GM12878 (cell line): ENCODE measurements at regions not wholly inside any gene's neighbourhood (a gene's known extent, or its start where the extent isn't known, plus 50 kb on each side); places are given as distances from the start of the nearest gene placed in this dataset.

Experiments
- ATAC-seq: fragments of 200-7000 bp; cut with Tn5 transposase; 3 replicates; pipeline ENCODE4 v1.9.1; 2020; ENCODE audit warnings: mild to moderate bottlenecking, moderate library complexity
- BruUV-seq: library from RNA; stranded (reverse); fragments of 400-500 nt; replicated peaks from 2 replicates; lab custom pipeline; 2021; lab: Mats Ljungman, UMichigan
- CTCF ChIA-PET: fragments of 300-600 bp; sonication (Branson Sonifier 250); formaldehyde crosslinking; extraction: SDS; loops from one replicate; lab custom pipeline; 2021; ENCODE audit warnings: inconsistent platforms; lab: Yijun Ruan, JAX
- POLR2A ChIA-PET: fragments of 350-600 bp; formaldehyde crosslinking; extraction: SDS; loops from one replicate; lab custom pipeline; 2021; ENCODE audit warnings: inconsistent platforms; lab: Charles Lee
- RAD21 ChIA-PET: fragments of 300-600 bp; sonication (Branson Sonifier 250); formaldehyde crosslinking; loops from one replicate; lab custom pipeline; 2023; ENCODE audit warnings: antibody characterized with exemption; ENCODE audit not compliant: unreplicated experiment; lab: Charles Lee
- SMC1A ChIA-PET: fragments of 300-600 bp; sonication (Branson Sonifier 250); formaldehyde crosslinking; loops from one replicate; lab custom pipeline; 2023; ENCODE audit not compliant: unreplicated experiment, uncharacterized antibody; lab: Charles Lee
- DNase-seq: peaks from one replicate; pipeline ENCODE4 v3.0.0-alpha.2; 2011; ENCODE audit warnings: low read depth, low spot score
- FAIRE-seq: peaks from 3 replicates; lab custom pipeline; 2011; peaks lifted over from hg19 to GRCh38; lab: Jason Lieb, UNC
- H2AFZ ChIP-seq: 2 replicates; pipeline ENCODE4 v1.6.0; 2011; ENCODE audit warnings: low read depth, low read length, control low read depth; ENCODE audit not compliant: control insufficient read depth
- H3K27ac ChIP-seq: 2 replicates; pipeline ENCODE4 v1.5.1; 2011; ENCODE audit warnings: control low read depth; ENCODE audit not compliant: control insufficient read depth, insufficient read depth
- H3K27me3 ChIP-seq, 2 experiments: replicated peaks in 1 of 2; 2 replicates each; pipeline versions ENCODE4 v1.6.0 to v1.6.1; 2011; ENCODE audit warnings: low read length in 1 of 2; ENCODE audit not compliant: control insufficient read depth in 2 of 2, insufficient read depth in 2 of 2
- H3K36me3 ChIP-seq, 2 experiments: 2 replicates each; pipeline ENCODE4 v1.5.1; 2011; ENCODE audit warnings: low read length in 1 of 2; ENCODE audit not compliant: control insufficient read depth in 2 of 2, insufficient read depth in 2 of 2
- H3K4me1 ChIP-seq: 2 replicates; pipeline ENCODE4 v1.6.1; 2011; ENCODE audit warnings: mild to moderate bottlenecking, low read length, moderate library complexity, mixed read lengths; ENCODE audit not compliant: control insufficient read depth, insufficient read depth
- H3K4me2 ChIP-seq: 2 replicates; pipeline ENCODE4 v1.6.0; 2011; ENCODE audit warnings: control low read depth; ENCODE audit not compliant: control insufficient read depth, insufficient read depth
- H3K4me3 ChIP-seq: fragments of 200-600 bp; sonication (generic); 2 replicates; pipeline ENCODE4 v1.5.1; 2016
- H3K79me2 ChIP-seq: 2 replicates; pipeline ENCODE4 v1.6.0; 2011; ENCODE audit warnings: low read length; ENCODE audit not compliant: control insufficient read depth, insufficient read depth
- H3K9ac ChIP-seq: 2 replicates; pipeline ENCODE4 v1.8.0; 2011; ENCODE audit warnings: low read length, control low read depth, mixed read lengths; ENCODE audit not compliant: control insufficient read depth, insufficient read depth
- H3K9me3 ChIP-seq: replicated peaks from 3 replicates; pipeline ENCODE4 v1.5.1; 2011; ENCODE audit warnings: mild to moderate bottlenecking, low read length; ENCODE audit not compliant: control insufficient read depth, insufficient read depth
- H4K20me1 ChIP-seq: 2 replicates; pipeline ENCODE4 v1.6.0; 2011; ENCODE audit not compliant: control insufficient read depth, insufficient read depth
- ASH2L ChIP-seq: fragments of 300-600, 200-600 bp; sonication (generic); IDR thresholded peaks from 2 replicates; pipeline ENCODE4 v1.6.1; 2017; ENCODE audit warnings: low read depth, mild to moderate bottlenecking, borderline replicate concordance
- BMI1 ChIP-seq: fragments of 450-650 bp; IDR thresholded peaks from 2 replicates; pipeline ENCODE4 v1.6.1; 2016; ENCODE audit warnings: mild to moderate bottlenecking, moderate library complexity, borderline replicate concordance
- CBFB ChIP-seq: IDR thresholded peaks from 2 replicates; pipeline ENCODE4 v1.6.1; 2016; ENCODE audit warnings: antibody characterized with exemption, low read depth
- FOXM1 ChIP-seq: IDR thresholded peaks from 2 replicates; pipeline ENCODE4 v1.6.1; 2012; ENCODE audit warnings: low read depth, mild to moderate bottlenecking, inconsistent platforms, low read length, moderate library complexity
- MAX ChIP-seq: IDR thresholded peaks from 2 replicates; pipeline ENCODE4 v1.6.1; 2012; ENCODE audit warnings: low read depth, low read length, improper control_type of control experiment
- NBN ChIP-seq: fragments of 450-650 bp; IDR thresholded peaks from 2 replicates; pipeline ENCODE4 v1.6.1; 2016
- NR2F1 ChIP-seq: fragments of 450-650 bp; conservative IDR thresholded peaks from 2 replicates; pipeline ENCODE4 v1.6.1; 2017; ENCODE audit warnings: mild to moderate bottlenecking
- PML ChIP-seq: IDR thresholded peaks from 2 replicates; pipeline ENCODE4 v1.6.1; 2012; ENCODE audit warnings: low read length, inconsistent platforms
- SPI1 ChIP-seq: IDR thresholded peaks from 2 replicates; pipeline ENCODE4 v1.6.1; 2011; ENCODE audit warnings: low read depth, mild to moderate bottlenecking, low read length, moderate library complexity, borderline replicate concordance; ENCODE audit not compliant: insufficient read depth
- SREBF2 ChIP-seq: IDR thresholded peaks from 2 replicates; pipeline ENCODE4 v1.6.1; 2012; ENCODE audit warnings: mild to moderate bottlenecking, low read length
- STAT1 ChIP-seq: fragments of 450-650 bp; conservative IDR thresholded peaks from 2 replicates; pipeline ENCODE4 v1.6.1; 2014; ENCODE audit warnings: antibody characterized with exemption, mild to moderate bottlenecking
- WRNIP1 ChIP-seq: IDR thresholded peaks from 2 replicates; pipeline ENCODE4 v1.6.1; 2011; ENCODE audit warnings: low read depth, low read length, improper control_type of control experiment, borderline replicate concordance
- ZNF384 ChIP-seq: IDR thresholded peaks from 2 replicates; pipeline ENCODE4 v1.6.1; 2012; ENCODE audit warnings: low read depth, mild to moderate bottlenecking, low read length, improper control_type of control experiment, borderline replicate concordance
- ZNF622 ChIP-seq: fragments of 450-650 bp; IDR thresholded peaks from 2 replicates; pipeline ENCODE4 v1.6.1; 2017; ENCODE audit warnings: mild to moderate bottlenecking, inconsistent platforms
- WGBS: methylation state at CpG from one replicate; pipeline ENCODE4 v1.1.6; 2016; ENCODE audit warnings: low lambda C conversion rate; ENCODE audit not compliant: insufficient replicate concordance, insufficient coverage; ENCODE audit errors: missing lambda C conversion rate; 5-methylcytosine and 5-hydroxymethylcytosine counted together
- in situ Hi-C: fragments of 300-500 bp; cut with MboI; formaldehyde crosslinking; loops from 9 replicates; pipeline ENCODE4 v1.14.3; 2018; ENCODE audit warnings: mixed read lengths
- intact Hi-C: fragments of 100-400 bp; cut with micrococcal nuclease; formaldehyde crosslinking; loops from one replicate; pipeline ENCODE4 v1.14.2; 2022; ENCODE audit not compliant: unreplicated experiment
- TF ChIP-seq, protein P1 (sequence below): IDR thresholded peaks from 2 replicates; pipeline ENCODE4 v1.6.1; 2011; ENCODE audit warnings: borderline replicate concordance, low read depth, mild to moderate bottlenecking, moderate library complexity, mixed read lengths, low read length; ENCODE audit not compliant: insufficient read depth; ENCODE audit errors: extremely low read length

DNA sequence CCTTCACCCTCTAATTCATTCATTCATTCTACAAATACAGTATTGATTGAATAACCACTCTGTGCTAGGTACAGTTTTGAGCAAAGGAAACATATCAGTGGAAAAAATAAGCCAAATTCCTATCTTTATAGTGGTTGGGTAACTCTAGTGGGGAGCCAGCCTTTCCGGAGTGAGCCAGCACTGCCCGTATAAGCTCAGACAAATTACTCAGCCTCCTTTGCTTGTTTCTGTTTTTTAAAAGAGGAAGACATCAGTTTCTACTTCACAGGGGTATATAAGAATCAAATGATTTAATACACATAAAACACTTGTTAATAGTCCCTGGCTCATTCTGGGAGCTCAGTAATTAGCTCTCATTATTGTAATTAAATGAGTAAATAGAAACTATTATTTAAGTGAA is 238.2 kb upstream of the MAD2L1 start (continued):
- TF ChIP-seq CBFB, result no peak
- TF ChIP-seq STAT1, result no peak
- TF ChIP-seq, all 136 proteins: peak for 0

DNA sequence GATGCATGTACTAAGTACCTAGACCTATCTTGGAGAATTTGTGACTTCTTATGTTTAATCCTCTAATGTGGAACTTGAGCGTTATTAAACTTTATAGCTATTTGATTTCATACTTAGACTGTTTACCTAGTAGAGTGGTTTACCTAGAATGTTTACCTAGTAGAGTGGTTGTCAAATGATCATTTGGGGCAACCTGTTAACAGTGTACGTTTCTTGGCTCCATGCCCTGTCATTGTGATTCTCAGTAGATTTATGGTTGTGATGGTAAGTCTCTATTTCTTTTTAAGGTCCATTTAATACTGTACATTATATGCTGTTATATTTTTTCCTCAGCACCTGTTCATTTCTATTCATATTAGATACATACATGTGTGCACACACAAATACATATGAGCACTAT is 233.0 kb upstream of the MAD2L1 start:
- WGBS, result 39% methylated on average over 2 of the region's 2 CpGs
- in situ Hi-C loops, result no loop called here
- Histone ChIP-seq H3K79me2 (no peaks in the 10 kb centered on the region), H3K4me2 (no peak overlapping the region), H4K20me1 (no peaks in the 10 kb centered on the region), H2AFZ (no peak overlapping the region), H3K36me3 (no peaks in the 10 kb centered on the region), H3K4me3 (no peak overlapping the region), H3K27me3 (no peaks in the 10 kb centered on the region), H3K9ac (no peak overlapping the region), H3K4me1 (no peaks in the 10 kb centered on the region), H3K27ac (no peak overlapping the region)
- intact Hi-C loops, result no loop called here
- DNase-seq (no peak), ATAC-seq (no peak), FAIRE-seq (no peak)
- RAD21 ChIA-PET, result no interaction called here
- SMC1A ChIA-PET, result no interaction called here
- no peak for TF ChIP-seq SREBF2
- TF ChIP-seq NBN, result no peak
- no peak for TF ChIP-seq BMI1
- TF ChIP-seq WRNIP1, result no peak
- TF ChIP-seq, protein P1, sequence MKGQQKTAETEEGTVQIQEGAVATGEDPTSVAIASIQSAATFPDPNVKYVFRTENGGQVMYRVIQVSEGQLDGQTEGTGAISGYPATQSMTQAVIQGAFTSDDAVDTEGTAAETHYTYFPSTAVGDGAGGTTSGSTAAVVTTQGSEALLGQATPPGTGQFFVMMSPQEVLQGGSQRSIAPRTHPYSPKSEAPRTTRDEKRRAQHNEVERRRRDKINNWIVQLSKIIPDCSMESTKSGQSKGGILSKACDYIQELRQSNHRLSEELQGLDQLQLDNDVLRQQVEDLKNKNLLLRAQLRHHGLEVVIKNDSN, result no peak
- TF ChIP-seq FOXM1, result no peak
- no peak for TF ChIP-seq SPI1
- no peak for TF ChIP-seq ZNF622
- no peak for TF ChIP-seq ASH2L
- no peak for TF ChIP-seq ZNF384
- no peak for TF ChIP-seq NR2F1
- no peak for TF ChIP-seq MAX
- TF ChIP-seq PML, result no peak
- TF ChIP-seq, all 136 proteins: peak for 0
- CTCF ChIA-PET, result no interaction called here
- POLR2A ChIA-PET, result no interaction called here
- H3K9me3 ChIP-seq, result no peaks in the 10 kb centered on the region
- BruUV-seq, result no TSS peak
